Mammary epithelial cell (primary cell): ENCODE measurements at regions not wholly inside any gene's neighbourhood (a gene's known extent, or its start where the extent isn't known, plus 50 kb on each side); places are given as distances from the start of the nearest gene placed in this dataset.

ENCODE experiments used
- CTCF ChIP-seq, 2 donors: IDR thresholded peaks in 1 of 2; conservative IDR thresholded peaks in 1 of 2; 2 replicates each; pipeline ENCODE4 v1.5.1; 2011 to 2012; ENCODE audit warnings: inconsistent platforms in 2 of 2, low read length in 2 of 2, mild to moderate bottlenecking in 2 of 2, control low read depth in 1 of 2, low read depth in 1 of 2; ENCODE audit not compliant: insufficient read depth in 1 of 2; ENCODE audit errors: extremely low read depth in 1 of 2
- EZH2 ChIP-seq: IDR thresholded peaks from 2 replicates; pipeline ENCODE4 v1.6.1; 2012; ENCODE audit warnings: low read length, inconsistent platforms, borderline replicate concordance

- no peak for TF ChIP-seq CTCF (conservative IDR thresholded peaks at IDR 0.05 in 1 of 2, IDR thresholded peaks at IDR 0.05 in 1 of 2; ENCODE audit: extremely low read depth in 1 of 2, insufficient read depth in 1 of 2, low read depth in 1 of 2, low read length in 2 of 2)
- TF ChIP-seq EZH2: no peak
These were observed 68.3 kb upstream of the NFIA start for GRCh38 chr1:61013946-61014667.
